HepG2 (cell line): ENCODE measurements at regions not wholly inside any gene's neighbourhood (a gene's known extent, or its start where the extent isn't known, plus 50 kb on each side); places are given as distances from the start of the nearest gene placed in this dataset.

Experiments
- ATAC-seq: fragments of 200-7000 bp; cut with Tn5 transposase; 3 replicates; pipeline ENCODE4 v1.9.1; 2020; ENCODE audit warnings: mild to moderate bottlenecking, moderate library complexity
- BruUV-seq: library from RNA; stranded (reverse); fragments of 400-500 nt; replicated peaks from 2 replicates; lab custom pipeline; 2021; lab: Mats Ljungman, UMichigan
- CTCF ChIA-PET: fragments of 300-600 bp; formaldehyde crosslinking; extraction: SDS; loops from one replicate; lab custom pipeline; 2021; ENCODE audit warnings: low total read pairs, inconsistent platforms, low intra/inter-chr PET ratio; lab: Yijun Ruan, JAX
- POLR2A ChIA-PET: fragments of 350-600 bp; sonication (Branson Sonifier 250); formaldehyde crosslinking; loops from one replicate; lab custom pipeline; 2020; ENCODE audit warnings: antibody characterized with exemption, inconsistent platforms; lab: Yijun Ruan, JAX
- DNase-seq: peaks from one replicate; pipeline ENCODE4 v3.0.0-alpha.2; 2015; ENCODE audit warnings: low spot score
- FAIRE-seq: peaks from 3 replicates; lab custom pipeline; 2011; peaks lifted over from hg19 to GRCh38; lab: Jason Lieb, UNC
- H2AFZ ChIP-seq: one replicate; pipeline ENCODE4 v1.6.1; 2011; ENCODE audit warnings: low read length, inconsistent platforms
- H3K27ac ChIP-seq: fragments of 300-600 bp; 3 replicates; pipeline ENCODE4 v1.8.0; 2011; ENCODE audit warnings: mixed run types, mild to moderate bottlenecking, mixed read lengths, low read length, inconsistent platforms; ENCODE audit not compliant: insufficient read depth; ENCODE audit errors: extremely low read length
- H3K27me3 ChIP-seq, 2 experiments: fragments of 200-600 bp in 1 of 2; 2 replicates in 1 of 2; 3 replicates in 1 of 2; pipeline versions ENCODE4 v1.6.0 to v1.8.0; 2011; ENCODE audit warnings: low read length in 2 of 2, mild to moderate bottlenecking in 2 of 2, moderate library complexity in 2 of 2, inconsistent platforms in 1 of 2; ENCODE audit not compliant: insufficient read depth in 2 of 2, control insufficient read depth in 1 of 2
- H3K36me3 ChIP-seq, 2 experiments: fragments of 200-600 bp in 1 of 2; replicated peaks in 1 of 2; 2 replicates in 1 of 2; 3 replicates in 1 of 2; pipeline versions ENCODE4 v1.5.1 to v1.8.0; 2011; ENCODE audit warnings: low read length in 2 of 2, inconsistent platforms in 1 of 2; ENCODE audit not compliant: insufficient read depth in 2 of 2, control insufficient read depth in 1 of 2
- H3K4me1 ChIP-seq: 2 replicates; pipeline ENCODE4 v1.5.1; 2012; ENCODE audit warnings: low read length, inconsistent platforms; ENCODE audit not compliant: insufficient read depth
- H3K4me2 ChIP-seq: 2 replicates; pipeline ENCODE4 v1.6.0; 2011; ENCODE audit warnings: low read depth, low read length, inconsistent platforms
- H3K4me3 ChIP-seq, 3 experiments: fragments of 200-600 bp in 1 of 3; sonication (generic), shearing (Covaris generic) in 1 of 3; replicated peaks in 1 of 3; 2 replicates each; pipeline ENCODE4 v1.5.1; 2011 to 2016; ENCODE audit warnings: low read length in 3 of 3, inconsistent platforms in 2 of 3, low read depth in 2 of 3, mild to moderate bottlenecking in 2 of 3, control low read depth in 1 of 3, mixed read lengths in 1 of 3; ENCODE audit not compliant: insufficient read depth in 1 of 3
- H3K79me2 ChIP-seq: one replicate; pipeline ENCODE4 v1.6.1; 2011; ENCODE audit warnings: low read length, inconsistent platforms; ENCODE audit not compliant: insufficient read depth
- H3K9ac ChIP-seq: 2 replicates; pipeline ENCODE4 v1.6.0; 2011; ENCODE audit warnings: mild to moderate bottlenecking, low read depth, low read length, inconsistent platforms; ENCODE audit not compliant: insufficient read depth
- H3K9me3 ChIP-seq: 2 replicates; pipeline ENCODE4 v1.5.1; 2012; ENCODE audit warnings: mild to moderate bottlenecking, low read length
- H4K20me1 ChIP-seq: 2 replicates; pipeline ENCODE4 v1.6.0; 2011; ENCODE audit warnings: inconsistent platforms, mild to moderate bottlenecking, low read length, moderate library complexity; ENCODE audit not compliant: insufficient read depth
- ETV6 ChIP-seq: sonication (generic); formaldehyde crosslinking; conservative IDR thresholded peaks from 2 replicates; pipeline ENCODE4 v1.4.0; 2020; ENCODE audit warnings: missing genetic modification reagents
- GLI4 ChIP-seq: sonication (generic); formaldehyde crosslinking; IDR thresholded peaks from 2 replicates; pipeline ENCODE4 v1.5.1; 2020; ENCODE audit warnings: missing genetic modification reagents, mild to moderate bottlenecking, moderate library complexity, borderline replicate concordance
- KLF16 ChIP-seq, 2 experiments: sonication (generic) in 1 of 2; formaldehyde crosslinking in 1 of 2; IDR thresholded peaks; 2 replicates each; pipeline versions ENCODE4 v1.6.1 to v1.8.0; 2016 to 2023; ENCODE audit warnings: missing genetic modification reagents in 2 of 2, missing compliant biosample characterization in 1 of 2
- POLR2A ChIP-seq, 2 experiments: IDR thresholded peaks; 2 replicates each; pipeline ENCODE4 v1.6.1; 2011; ENCODE audit warnings: low read depth in 2 of 2, low read length in 2 of 2, mild to moderate bottlenecking in 1 of 2, moderate library complexity in 1 of 2; ENCODE audit not compliant: insufficient read depth in 1 of 2
- RELA ChIP-seq: sonication (generic); formaldehyde crosslinking; IDR thresholded peaks from 2 replicates; pipeline ENCODE4 v1.4.0; 2020; ENCODE audit warnings: missing genetic modification reagents
- SOX5 ChIP-seq: IDR thresholded peaks from 2 replicates; pipeline ENCODE4 v1.6.1; 2016; ENCODE audit warnings: borderline replicate concordance
- SP1 ChIP-seq, 2 experiments: fragments of 450-650 bp in 1 of 2; sonication (generic) in 1 of 2; formaldehyde crosslinking in 1 of 2; IDR thresholded peaks; 2 replicates each; pipeline versions ENCODE4 v1.4.0 to v1.6.1; 2016 to 2020; ENCODE audit warnings: missing genetic modification reagents in 1 of 2
- TFAP4 ChIP-seq: sonication (generic); IDR thresholded peaks from 2 replicates; pipeline ENCODE4 v1.6.1; 2016; ENCODE audit warnings: low read depth, borderline replicate concordance
- ZBTB49 ChIP-seq: sonication (generic); formaldehyde crosslinking; IDR thresholded peaks from 2 replicates; pipeline ENCODE4 v1.4.0; 2020; ENCODE audit warnings: missing genetic modification reagents, borderline replicate concordance
- ZFY ChIP-seq: sonication (generic); formaldehyde crosslinking; IDR thresholded peaks from 2 replicates; pipeline ENCODE4 v1.4.0; 2020; ENCODE audit warnings: missing genetic modification reagents
- ZHX1 ChIP-seq: sonication (generic); formaldehyde crosslinking; IDR thresholded peaks from 2 replicates; pipeline ENCODE4 v1.8.1; 2022; ENCODE audit warnings: low read depth, mild to moderate bottlenecking, missing genetic modification reagents
- ZNF12 ChIP-seq: sonication (generic); formaldehyde crosslinking; IDR thresholded peaks from 2 replicates; pipeline ENCODE4 v1.5.0; 2020; ENCODE audit warnings: missing genetic modification reagents
- ZNF564 ChIP-seq: sonication (generic); formaldehyde crosslinking; IDR thresholded peaks from 2 replicates; pipeline ENCODE4 v1.8.1; 2023; ENCODE audit warnings: mild to moderate bottlenecking, missing genetic modification reagents
- ZNF619 ChIP-seq: sonication (generic); formaldehyde crosslinking; IDR thresholded peaks from 2 replicates; pipeline ENCODE4 v1.4.0; 2020; ENCODE audit warnings: mild to moderate bottlenecking, missing genetic modification reagents
- ZXDC ChIP-seq: sonication (generic); formaldehyde crosslinking; IDR thresholded peaks from 2 replicates; pipeline ENCODE4 v1.5.0; 2020; ENCODE audit warnings: mild to moderate bottlenecking, missing genetic modification reagents
- WGBS: methylation state at CpG from one replicate; pipeline ENCODE4 v1.1.6; 2017; ENCODE audit warnings: low lambda C conversion rate; 5-methylcytosine and 5-hydroxymethylcytosine counted together
- in situ Hi-C: cut with HindIII; loops from 2 replicates; pipeline ENCODE4 v1.10.0; 2017; ENCODE audit warnings: low pct_unique_long_range_greater_than_20kb; ENCODE audit not compliant: extremely low pct_ligation_motif_present
- intact Hi-C: fragments of 100-400 bp; cut with micrococcal nuclease; formaldehyde crosslinking; loops from one replicate; pipeline ENCODE4 v1.10.0; 2022; ENCODE audit not compliant: unreplicated experiment

- POLR2A ChIA-PET = interaction anchor here (1.1 kb wide), 1 partner anchor 13 kb away, joined by 4 read pairs; no protein-coding TSS in a partner anchor
- no peaks in the 10 kb centered on the region for H3K27me3 ChIP-seq
- no peak overlapping the region for H3K4me2 ChIP-seq
- H3K9me3 ChIP-seq = peaks cover 4% of the 10 kb centered on the region; the same call in 1 of the 2 replicates
- no TSS peak for BruUV-seq
- in situ Hi-C loops = no loop called here
- 92% methylated on average over 1 of the region's 2 CpGs for WGBS
- intact Hi-C loops = no loop called here
- no peak overlapping the region for H2AFZ ChIP-seq
- no peak overlapping the region for H3K4me3 ChIP-seq
- peaks cover 59% of the 10 kb centered on the region for H3K4me1 ChIP-seq
- H3K79me2 ChIP-seq = no peaks in the 10 kb centered on the region
- FAIRE-seq (no peak), DNase-seq (no peak), ATAC-seq (no peak)
- no peaks in the 10 kb centered on the region for H3K36me3 ChIP-seq
- H3K27ac ChIP-seq = peak overlapping the region; percentile 70
- no peak overlapping the region for H3K9ac ChIP-seq
- H4K20me1 ChIP-seq = no peaks in the 10 kb centered on the region
- CTCF ChIA-PET = no interaction called here
- TF ChIP-seq ZFY (CRISPR knock-in tag) = 0 out of 2 replicates have a peak, but pooled peaks have one; percentile 29
- no peak for TF ChIP-seq TFAP4
- TF ChIP-seq ZNF564 (CRISPR knock-in tag) = peak; percentile 98
- no peak for TF ChIP-seq ETV6
- 0 out of 2 replicates have a peak, but pooled peaks have one; percentile 5 for TF ChIP-seq SOX5 (CRISPR knock-in tag)
- no peak for TF ChIP-seq KLF16 (CRISPR knock-in tag; IDR thresholded peaks at IDR 0.05)
- no peak for TF ChIP-seq GLI4
- TF ChIP-seq ZBTB49 (CRISPR knock-in tag) = no peak
- TF ChIP-seq POLR2A (IDR thresholded peaks at IDR 0.05; ENCODE audit: insufficient read depth in 1 of 2, low read depth in 2 of 2, low read length in 2 of 2) = no peak
- TF ChIP-seq SP1 (IDR thresholded peaks at IDR 0.05) = no peak
- no peak for TF ChIP-seq SP1 (CRISPR knock-in tag; IDR thresholded peaks at IDR 0.05)
- TF ChIP-seq RELA (CRISPR knock-in tag) = no peak
- peak; percentile 35; the same call in 1 of the 2 replicates for TF ChIP-seq ZNF12
- TF ChIP-seq ZXDC (CRISPR knock-in tag) = no peak
- no peak for TF ChIP-seq ZNF619 (CRISPR knock-in tag)
- TF ChIP-seq ZHX1 (CRISPR knock-in tag) = no peak
These were observed 424.2 kb upstream of the ZMIZ1 start for GRCh38 chr10:78644550-78644949.
